SKM-1 (cell line): ENCODE measurements at regions not wholly inside any gene's neighbourhood (a gene's known extent, or its start where the extent isn't known, plus 50 kb on each side); places are given as distances from the start of the nearest gene placed in this dataset.

Source experiments
- DNase-seq: peaks from one replicate; lab custom pipeline; 2025; ENCODE audit not compliant: unreplicated experiment; lab: John Stamatoyannopoulos, UW

DNA sequence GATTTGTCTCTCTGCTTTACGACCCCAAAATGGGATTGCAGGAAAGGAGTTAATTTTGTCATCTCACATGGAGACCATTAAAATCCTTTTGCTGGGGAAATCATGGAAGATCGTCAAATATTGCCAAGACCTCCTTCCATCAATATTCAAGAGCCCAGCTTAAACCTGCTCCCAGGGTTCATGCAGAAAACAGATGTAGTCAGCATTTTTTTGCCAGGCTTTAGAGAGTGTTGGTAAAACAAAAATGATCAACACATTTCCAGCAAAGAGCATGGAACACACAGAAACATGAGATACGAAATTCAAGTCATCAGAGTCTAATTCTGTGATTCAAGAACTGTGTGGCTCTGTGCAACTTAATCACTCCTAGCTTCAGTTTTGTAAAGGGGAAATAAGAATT is 118.0 kb upstream of the ATP10A start:
- no peak for DNase-seq

DNA sequence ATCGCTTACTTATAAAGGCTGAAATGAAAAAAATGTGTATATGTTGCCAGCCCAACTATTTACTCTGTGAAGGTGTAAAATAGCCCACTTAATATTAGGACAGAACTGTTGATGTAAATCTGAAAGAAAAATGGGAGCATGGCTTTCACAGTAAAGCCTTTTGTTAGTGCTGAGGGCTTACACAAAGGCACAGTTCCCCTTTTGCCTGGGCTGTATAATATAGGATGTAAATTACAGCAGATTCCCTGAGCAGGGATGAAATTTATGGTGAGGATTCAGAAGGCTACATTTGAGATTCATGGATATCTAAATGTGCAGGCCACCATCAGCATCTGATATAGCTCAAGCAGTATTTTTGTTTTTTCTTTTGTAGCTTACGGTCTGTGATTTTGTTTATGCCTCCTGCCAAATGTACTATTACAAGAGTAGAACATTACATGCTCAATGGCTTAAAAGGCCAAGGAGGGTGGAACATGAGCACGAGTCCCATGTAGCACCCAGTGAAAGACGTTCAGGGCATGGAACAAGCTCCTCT is 109.1 kb upstream of the ATP10A start:
- no peak for DNase-seq

GRCh38 chr15:25971053-25971452 is 107.9 kb upstream of the ATP10A start:
- DNase-seq: no peak

DNA sequence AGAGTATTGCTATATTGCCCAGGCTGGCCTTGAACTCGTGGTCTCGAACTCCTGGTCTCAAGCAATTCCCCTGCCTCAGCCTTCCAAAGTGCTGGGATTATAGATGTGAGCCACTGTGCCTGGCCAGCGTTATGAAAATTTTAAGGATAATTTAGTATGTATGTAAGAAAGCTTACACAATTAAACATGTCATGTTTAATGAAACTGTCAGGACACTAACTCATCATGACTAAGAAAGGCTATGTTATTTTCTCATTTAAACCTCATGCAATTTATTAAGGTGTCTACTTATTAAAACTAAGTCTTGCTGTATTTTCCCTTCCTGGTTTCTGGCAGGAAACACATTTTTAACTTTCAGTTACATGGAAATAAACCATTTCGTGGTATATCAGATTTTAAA is 106.8 kb upstream of the ATP10A start:
- no peak for DNase-seq

GRCh38 chr15:25967116-25967515 is 104.0 kb upstream of the ATP10A start:
- no peak for DNase-seq

DNA sequence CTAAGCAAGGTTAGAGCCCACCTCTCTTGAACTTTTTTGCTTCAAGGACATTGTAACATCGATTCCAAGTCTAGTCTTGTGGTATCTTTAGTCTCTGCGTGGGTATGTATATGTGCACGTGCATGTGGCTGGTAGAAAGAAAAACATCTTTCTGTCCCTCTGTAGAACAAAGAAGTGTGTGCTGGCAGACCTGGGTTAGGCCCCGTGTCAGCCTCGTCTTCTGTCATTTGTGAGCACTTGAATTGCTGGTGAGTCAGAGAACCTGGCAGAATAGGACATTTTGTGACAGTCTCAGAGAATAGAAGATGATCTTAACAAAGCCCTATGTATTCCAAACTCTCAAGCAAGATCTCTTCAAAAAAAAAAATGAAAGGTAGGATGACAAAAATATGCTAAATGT is 102.2 kb upstream of the ATP10A start:
- DNase-seq: no peak

DNA sequence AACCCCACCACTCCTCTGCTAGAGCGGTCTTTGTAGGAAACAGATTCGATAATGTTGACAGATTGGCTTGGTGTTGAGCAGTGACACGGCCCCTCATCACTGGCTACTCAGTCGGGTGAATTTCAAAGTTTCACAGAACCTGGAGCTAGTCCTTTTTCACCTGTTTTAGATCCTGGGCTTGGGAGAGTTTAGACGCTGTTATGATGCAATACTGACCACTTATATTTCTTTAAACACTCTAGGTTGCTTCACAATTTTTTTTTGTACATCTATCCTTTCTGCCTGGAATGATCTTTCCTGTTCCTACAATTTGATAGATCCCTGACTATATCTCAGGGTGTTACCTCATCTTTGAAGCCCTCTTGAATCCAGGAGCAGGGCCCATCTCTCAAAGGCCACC is 97.1 kb upstream of the ATP10A start:
- DNase-seq: no peak

DNA sequence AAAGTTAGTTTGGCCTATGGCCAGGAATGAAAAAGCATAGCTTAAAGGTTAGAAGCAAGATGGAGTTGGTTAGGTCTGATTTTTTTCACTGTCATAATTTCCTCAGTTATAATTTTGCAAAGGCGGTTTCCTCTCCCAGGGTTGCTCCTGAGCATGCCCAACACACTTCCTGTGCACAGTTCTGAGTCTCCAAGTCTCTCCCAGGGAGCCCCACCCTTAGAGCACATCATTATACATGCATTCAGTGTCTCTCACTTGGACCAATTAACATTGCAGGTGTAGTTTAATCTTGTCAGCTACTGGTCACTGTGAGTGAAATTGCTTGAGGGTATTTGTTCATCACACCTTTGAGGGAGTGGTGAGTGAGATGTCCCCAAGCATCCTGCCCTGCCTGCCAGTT is 96.0 kb upstream of the ATP10A start:
- DNase-seq: no peak

- DNase-seq: no peak
Measured at GRCh38 chr15:25955628-25956027, 92.5 kb upstream of the ATP10A start.

GRCh38 chr15:25954398-25954797 is 91.3 kb upstream of the ATP10A start:
- DNase-seq: no peak

- no peak for DNase-seq
Measured at GRCh38 chr15:25950014-25950413, 86.9 kb upstream of the ATP10A start.

- DNase-seq: no peak
Measured at GRCh38 chr15:25947323-25948314, 84.5 kb upstream of the ATP10A start.

DNA sequence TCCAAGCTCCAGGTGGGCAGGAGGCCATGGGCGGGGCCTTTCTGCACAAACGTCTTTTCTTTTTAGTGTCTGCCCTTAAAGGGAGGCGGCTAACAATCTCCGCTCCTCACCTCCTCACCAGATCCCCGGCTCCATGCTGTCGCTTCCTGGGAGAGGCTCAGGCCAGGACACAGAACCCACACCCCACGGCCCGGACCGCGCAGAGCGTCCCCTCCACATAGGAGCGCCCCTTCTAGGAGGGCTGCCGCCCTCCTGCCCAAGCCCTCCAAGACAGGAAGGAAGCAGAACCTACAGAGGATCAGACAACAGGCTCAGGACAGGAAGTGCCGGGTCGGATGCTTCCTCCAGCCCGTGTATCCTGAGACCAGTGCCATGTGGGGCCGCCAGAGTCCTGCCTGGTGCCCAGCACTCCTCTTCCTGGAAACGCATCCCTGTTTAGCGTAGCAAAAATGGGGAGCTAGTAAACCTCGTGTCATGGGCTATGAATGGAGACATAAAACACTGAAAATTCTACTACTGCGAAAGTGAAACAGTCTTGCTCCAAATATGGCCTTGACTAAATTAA is 83.2 kb upstream of the ATP10A start:
- DNase-seq: no peak

DNA sequence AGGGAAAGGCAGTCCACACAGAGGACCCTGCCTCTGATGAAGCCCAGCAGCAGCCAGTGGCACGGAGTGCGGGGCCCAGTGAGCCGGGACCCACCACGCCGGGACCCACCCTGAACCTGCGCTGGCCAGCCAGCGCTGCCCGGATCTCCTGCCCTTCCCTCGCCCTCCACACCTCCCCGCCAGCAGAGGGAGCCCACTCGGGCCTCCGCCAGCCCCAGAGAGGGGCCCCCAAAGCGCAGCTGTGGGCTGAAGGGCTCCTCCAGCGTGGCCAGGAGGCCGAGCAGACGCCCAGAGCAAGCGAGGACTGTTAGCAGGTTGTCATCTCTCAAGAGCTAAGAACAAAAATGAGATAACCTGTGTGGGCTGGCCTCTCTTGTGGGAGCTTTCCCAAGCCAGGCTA is 81.3 kb upstream of the ATP10A start:
- DNase-seq: no peak

DNA sequence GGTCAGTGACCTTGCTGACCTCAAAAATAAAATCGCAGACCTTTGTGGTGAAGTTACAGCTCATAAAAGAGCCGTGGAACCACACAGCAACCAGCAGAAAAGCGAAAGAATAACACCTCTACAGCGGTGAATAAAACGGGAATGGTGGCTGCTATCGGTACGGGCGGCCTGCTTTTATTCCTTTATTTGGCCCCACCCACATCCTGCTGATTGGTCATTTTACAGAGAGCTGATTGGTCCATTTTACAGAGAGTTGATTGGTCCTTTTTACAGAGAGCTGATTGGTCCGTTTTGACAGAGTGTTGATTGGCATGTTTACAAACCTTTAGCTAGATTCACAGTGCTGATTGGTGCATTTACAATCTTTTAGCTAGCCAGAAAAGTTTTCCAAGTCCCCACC is 80.7 kb upstream of the ATP10A start:
- no peak for DNase-seq

DNA sequence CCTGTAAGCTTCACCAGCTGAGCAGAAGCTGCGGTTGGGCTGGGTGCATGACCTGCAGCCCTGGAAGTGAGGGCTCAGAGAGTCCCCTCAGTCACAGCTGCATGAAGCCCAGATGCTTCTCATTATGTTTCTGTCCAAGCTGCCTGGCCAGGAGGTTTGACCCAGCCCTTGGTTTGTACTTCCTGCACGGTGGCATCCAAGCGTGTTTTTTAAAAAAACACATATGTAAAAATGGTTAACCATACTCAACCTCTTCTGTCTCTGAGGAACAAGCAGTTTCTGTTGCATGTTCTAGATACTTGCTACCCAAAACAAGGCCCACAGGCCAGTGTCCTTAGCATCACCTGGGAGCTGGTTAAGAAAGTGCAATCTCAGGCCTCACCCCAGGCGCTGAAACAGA is 76.0 kb upstream of the ATP10A start:
- no peak for DNase-seq

- DNase-seq: no peak
Measured at GRCh38 chr15:25937796-25938195, 74.7 kb upstream of the ATP10A start.

DNA sequence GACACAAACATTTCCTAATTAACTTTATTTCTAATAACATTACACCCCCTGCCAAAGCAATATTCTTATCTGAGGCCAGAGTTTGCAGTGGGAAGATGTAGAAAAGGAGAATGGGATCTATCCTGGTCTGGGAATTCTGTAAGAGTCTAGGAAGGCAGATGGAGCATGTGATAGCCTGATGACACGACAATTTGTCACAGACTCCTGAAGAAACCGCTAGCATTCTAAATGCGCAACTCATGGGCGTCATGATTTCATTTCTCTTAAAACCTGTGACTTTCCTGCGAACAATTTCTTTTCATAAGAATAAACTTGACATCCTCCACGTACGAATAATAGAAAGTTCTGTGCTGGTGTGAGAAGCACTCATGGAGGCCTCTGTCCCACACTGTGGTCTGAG is 72.9 kb upstream of the ATP10A start:
- DNase-seq: no peak

- peak; percentile 76 for DNase-seq
Measured at GRCh38 chr15:25933456-25934158, 70.5 kb upstream of the ATP10A start.

DNA sequence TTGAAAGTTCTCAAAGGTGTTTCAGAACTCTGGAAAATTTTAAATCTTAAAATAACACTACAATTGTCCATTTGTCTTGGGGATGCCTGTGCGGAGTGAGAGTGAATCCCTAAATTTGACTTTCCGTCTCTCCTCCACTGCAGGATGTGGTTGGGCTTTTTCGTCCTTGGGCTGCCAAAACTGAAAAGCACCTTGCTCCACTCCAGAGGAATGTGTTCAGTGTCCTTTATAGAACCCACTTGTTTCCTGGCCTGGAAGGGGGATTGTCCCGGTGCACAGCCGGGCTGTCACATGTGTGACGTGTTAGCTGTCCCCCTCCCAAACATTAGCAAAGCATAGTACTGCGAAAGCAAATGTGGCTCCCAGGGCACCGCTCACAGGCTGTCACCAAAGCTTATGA is 69.6 kb upstream of the ATP10A start:
- DNase-seq: no peak

- DNase-seq: no peak
Measured at GRCh38 chr15:25931851-25932250, 68.7 kb upstream of the ATP10A start.

DNA sequence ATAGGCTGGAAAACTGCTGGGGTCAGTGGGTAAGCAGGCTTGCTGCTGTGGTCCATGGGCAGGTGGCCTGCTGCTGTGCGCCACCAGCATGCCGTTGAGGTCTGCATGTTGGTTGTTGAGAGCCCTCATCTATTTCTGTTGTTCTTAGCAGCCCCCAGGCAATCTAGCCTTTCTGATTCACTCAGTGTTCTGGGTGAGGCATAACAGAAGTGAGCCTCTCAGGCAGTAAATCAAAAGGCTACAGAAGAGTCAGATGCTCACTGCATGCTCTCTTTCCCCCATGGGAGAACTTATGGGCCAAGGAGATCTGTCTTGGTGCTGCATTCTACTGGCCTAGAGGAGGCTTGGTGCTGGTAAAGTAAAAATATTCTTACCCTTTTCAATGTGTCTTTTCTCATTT is 67.8 kb upstream of the ATP10A start:
- DNase-seq: no peak
